ENCODE measurements at regions not wholly inside any gene's neighbourhood (a gene's known extent, or its start where the extent isn't known, plus 50 kb on each side); places are given as distances from the start of the nearest gene placed in this dataset.

GRCh38 chr3:166900866-166901577 lies 479.1 kb downstream of the ZBBX start:
- TF ChIP-seq EZH2 (IDR thresholded peaks at IDR 0.05; ENCODE audit: low read length) = no peak
- TF ChIP-seq, protein P1, sequence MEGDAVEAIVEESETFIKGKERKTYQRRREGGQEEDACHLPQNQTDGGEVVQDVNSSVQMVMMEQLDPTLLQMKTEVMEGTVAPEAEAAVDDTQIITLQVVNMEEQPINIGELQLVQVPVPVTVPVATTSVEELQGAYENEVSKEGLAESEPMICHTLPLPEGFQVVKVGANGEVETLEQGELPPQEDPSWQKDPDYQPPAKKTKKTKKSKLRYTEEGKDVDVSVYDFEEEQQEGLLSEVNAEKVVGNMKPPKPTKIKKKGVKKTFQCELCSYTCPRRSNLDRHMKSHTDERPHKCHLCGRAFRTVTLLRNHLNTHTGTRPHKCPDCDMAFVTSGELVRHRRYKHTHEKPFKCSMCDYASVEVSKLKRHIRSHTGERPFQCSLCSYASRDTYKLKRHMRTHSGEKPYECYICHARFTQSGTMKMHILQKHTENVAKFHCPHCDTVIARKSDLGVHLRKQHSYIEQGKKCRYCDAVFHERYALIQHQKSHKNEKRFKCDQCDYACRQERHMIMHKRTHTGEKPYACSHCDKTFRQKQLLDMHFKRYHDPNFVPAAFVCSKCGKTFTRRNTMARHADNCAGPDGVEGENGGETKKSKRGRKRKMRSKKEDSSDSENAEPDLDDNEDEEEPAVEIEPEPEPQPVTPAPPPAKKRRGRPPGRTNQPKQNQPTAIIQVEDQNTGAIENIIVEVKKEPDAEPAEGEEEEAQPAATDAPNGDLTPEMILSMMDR (optimal IDR thresholded peaks at IDR 0.05 in 1 of 3, IDR thresholded peaks at IDR 0.05 in 1 of 3, conservative IDR thresholded peaks at IDR 0.05 in 1 of 3; ENCODE audit: extremely low read depth in 1 of 3, insufficient read depth in 2 of 3, low read length in 3 of 3) = no peak
- FAIRE-seq (peak; percentile 36), DNase-seq (ENCODE audit: low read depth, low spot score) (no peak)
- Histone ChIP-seq H3K9ac (ENCODE audit: control insufficient read depth, extremely low read depth, insufficient read depth, low read length) (no peak overlapping the region), H3K27me3 (ENCODE audit: control insufficient read depth, extremely low read depth, insufficient read depth, low read length) (no peaks in the 10 kb centered on the region), H3K4me1 (ENCODE audit: control insufficient read depth, extremely low read depth, insufficient read depth, low read length) (no peaks in the 10 kb centered on the region), H3K4me2 (ENCODE audit: control insufficient read depth, extremely low read depth, insufficient read depth, low read depth, low read length) (no peak overlapping the region), H3K27ac (ENCODE audit: control insufficient read depth, insufficient read depth, low read length) (no peak overlapping the region), H3K9me1 (ENCODE audit: control insufficient read depth, extremely low read depth, insufficient read depth, low read length) (no peaks in the 10 kb centered on the region), H3K79me2 (ENCODE audit: control insufficient read depth, insufficient read depth, low read length) (no peaks in the 10 kb centered on the region), H4K20me1 (ENCODE audit: control insufficient read depth, extremely low read depth, insufficient read depth, low read length) (no peaks in the 10 kb centered on the region), H3K4me3 (ENCODE audit: control insufficient read depth in 2 of 3, extremely low read depth in 1 of 3, insufficient read depth in 2 of 3, low read depth in 1 of 3, low read length in 3 of 3) (no peak overlapping the region), H2AFZ (ENCODE audit: control insufficient read depth, low read length) (no peak overlapping the region), H3K36me3 (ENCODE audit: control insufficient read depth in 2 of 2, extremely low read depth in 1 of 2, insufficient read depth in 2 of 2, low read length in 2 of 2) (no peaks in the 10 kb centered on the region), H3K9me3 (ENCODE audit: control insufficient read depth, low read depth, low read length) (no peaks in the 10 kb centered on the region)
- dilution Hi-C loops (cut with MboI; ENCODE audit: extremely low pct_ligation_motif_present, low sequenced_read_pairs) = no loop called here

- Histone ChIP-seq H2AFZ (ENCODE audit: control insufficient read depth, low read length) (no peak overlapping the region), H3K36me3 (ENCODE audit: control insufficient read depth in 2 of 2, extremely low read depth in 1 of 2, insufficient read depth in 2 of 2, low read length in 2 of 2) (no peaks in the 10 kb centered on the region), H3K4me1 (ENCODE audit: control insufficient read depth, extremely low read depth, insufficient read depth, low read length) (no peaks in the 10 kb centered on the region), H4K20me1 (ENCODE audit: control insufficient read depth, extremely low read depth, insufficient read depth, low read length) (no peaks in the 10 kb centered on the region), H3K9me1 (ENCODE audit: control insufficient read depth, extremely low read depth, insufficient read depth, low read length) (no peaks in the 10 kb centered on the region), H3K9me3 (ENCODE audit: control insufficient read depth, low read depth, low read length) (no peaks in the 10 kb centered on the region), H3K4me2 (ENCODE audit: control insufficient read depth, extremely low read depth, insufficient read depth, low read depth, low read length) (no peak overlapping the region), H3K79me2 (ENCODE audit: control insufficient read depth, insufficient read depth, low read length) (no peaks in the 10 kb centered on the region), H3K27ac (ENCODE audit: control insufficient read depth, insufficient read depth, low read length) (no peak overlapping the region), H3K4me3 (ENCODE audit: control insufficient read depth in 2 of 3, extremely low read depth in 1 of 3, insufficient read depth in 2 of 3, low read depth in 1 of 3, low read length in 3 of 3) (no peak overlapping the region), H3K9ac (ENCODE audit: control insufficient read depth, extremely low read depth, insufficient read depth, low read length) (no peak overlapping the region), H3K27me3 (ENCODE audit: control insufficient read depth, extremely low read depth, insufficient read depth, low read length) (no peaks in the 10 kb centered on the region)
- DNase-seq (ENCODE audit: low read depth, low spot score) (no peak), FAIRE-seq (no peak)
- dilution Hi-C loops (cut with MboI; ENCODE audit: extremely low pct_ligation_motif_present, low sequenced_read_pairs) = no loop called here
- no peak for TF ChIP-seq EZH2 (IDR thresholded peaks at IDR 0.05; ENCODE audit: low read length)
Observed at GRCh38 chr3:166897811-166898210, 482.3 kb downstream of the ZBBX start.

GRCh38 chr3:166889241-166889640 lies 490.9 kb downstream of the ZBBX start:
- TF ChIP-seq EZH2 (IDR thresholded peaks at IDR 0.05; ENCODE audit: low read length) = no peak
- TF ChIP-seq, protein P1 (optimal IDR thresholded peaks at IDR 0.05 in 1 of 3, IDR thresholded peaks at IDR 0.05 in 1 of 3, conservative IDR thresholded peaks at IDR 0.05 in 1 of 3; ENCODE audit: extremely low read depth in 1 of 3, insufficient read depth in 2 of 3, low read length in 3 of 3) = no peak
- FAIRE-seq (peak; percentile 23), DNase-seq (ENCODE audit: low read depth, low spot score) (peak; percentile 25)
- H3K4me3 ChIP-seq (ENCODE audit: control insufficient read depth in 2 of 3, extremely low read depth in 1 of 3, insufficient read depth in 2 of 3, low read depth in 1 of 3, low read length in 3 of 3) = no peak overlapping the region
- H3K27ac ChIP-seq (ENCODE audit: control insufficient read depth, insufficient read depth, low read length) = no peak overlapping the region
- no peaks in the 10 kb centered on the region for H3K36me3 ChIP-seq (ENCODE audit: control insufficient read depth in 2 of 2, extremely low read depth in 1 of 2, insufficient read depth in 2 of 2, low read length in 2 of 2)
- peak overlapping the region; percentile 10 for H2AFZ ChIP-seq (ENCODE audit: control insufficient read depth, low read length)
- no peak overlapping the region for H3K4me2 ChIP-seq (ENCODE audit: control insufficient read depth, extremely low read depth, insufficient read depth, low read depth, low read length)
- no peaks in the 10 kb centered on the region for H3K9me3 ChIP-seq (ENCODE audit: control insufficient read depth, low read depth, low read length)
- H3K27me3 ChIP-seq (ENCODE audit: control insufficient read depth, extremely low read depth, insufficient read depth, low read length) = no peaks in the 10 kb centered on the region
- H3K4me1 ChIP-seq (ENCODE audit: control insufficient read depth, extremely low read depth, insufficient read depth, low read length) = no peaks in the 10 kb centered on the region
- no peaks in the 10 kb centered on the region for H3K9me1 ChIP-seq (ENCODE audit: control insufficient read depth, extremely low read depth, insufficient read depth, low read length)
- dilution Hi-C loops (cut with MboI; ENCODE audit: extremely low pct_ligation_motif_present, low sequenced_read_pairs) = no loop called here
- no peaks in the 10 kb centered on the region for H3K79me2 ChIP-seq (ENCODE audit: control insufficient read depth, insufficient read depth, low read length)
- no peaks in the 10 kb centered on the region for H4K20me1 ChIP-seq (ENCODE audit: control insufficient read depth, extremely low read depth, insufficient read depth, low read length)
- no peak overlapping the region for H3K9ac ChIP-seq (ENCODE audit: control insufficient read depth, extremely low read depth, insufficient read depth, low read length)

Measured in keratinocyte (primary cell).